Activated CD4-positive, alpha-beta T cell treated with anti-CD3 and anti-CD28 coated beads for 48 hours (primary cell): ENCODE measurements at regions not wholly inside any gene's neighbourhood (a gene's known extent, or its start where the extent isn't known, plus 50 kb on each side); places are given as distances from the start of the nearest gene placed in this dataset.

Source experiments
- DNase-seq: peaks from one replicate; pipeline ENCODE4 v3.0.0-alpha.2; 2020

DNA sequence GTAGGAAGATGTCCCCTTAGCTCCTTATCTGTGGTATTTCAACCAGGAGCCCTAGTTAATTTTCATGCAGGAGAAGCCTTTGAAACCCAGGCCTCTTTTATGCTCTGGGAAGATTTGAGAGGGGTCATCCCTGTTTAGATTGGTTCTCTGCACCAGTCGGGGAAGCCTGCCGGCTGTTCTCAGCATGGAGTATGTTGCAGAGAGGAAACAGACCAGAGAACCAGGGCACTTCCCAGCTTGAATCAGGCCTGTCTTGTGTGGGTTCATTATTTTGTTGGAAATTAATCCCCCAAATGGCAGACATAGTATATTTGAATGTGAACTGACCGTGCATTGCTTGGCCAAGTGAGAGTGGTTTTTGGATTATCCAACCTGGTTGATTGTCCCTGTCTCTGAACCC lies 1082.1 kb upstream of the RBFOX1 start:
- no peak for DNase-seq

DNA sequence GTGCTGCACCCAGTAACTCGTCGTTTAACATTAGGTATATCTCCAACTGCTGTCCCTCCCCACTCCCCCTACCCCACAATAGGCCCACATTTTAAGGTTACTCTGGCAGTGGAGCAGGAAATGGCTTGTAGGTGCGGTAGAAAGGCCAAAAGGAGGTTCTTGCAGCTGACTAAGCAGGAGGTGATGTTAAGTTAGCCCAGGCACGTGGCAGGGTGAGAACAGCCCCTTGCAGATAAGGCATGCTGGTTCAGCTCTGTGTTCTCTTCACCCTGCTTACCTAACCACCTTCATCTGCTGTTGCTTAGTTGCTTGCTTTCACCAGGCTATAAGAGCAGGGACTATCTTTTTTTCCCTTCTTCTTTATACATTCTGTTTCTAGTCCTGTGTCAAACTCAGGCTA lies 1082.8 kb upstream of the RBFOX1 start:
- no peak for DNase-seq

DNA sequence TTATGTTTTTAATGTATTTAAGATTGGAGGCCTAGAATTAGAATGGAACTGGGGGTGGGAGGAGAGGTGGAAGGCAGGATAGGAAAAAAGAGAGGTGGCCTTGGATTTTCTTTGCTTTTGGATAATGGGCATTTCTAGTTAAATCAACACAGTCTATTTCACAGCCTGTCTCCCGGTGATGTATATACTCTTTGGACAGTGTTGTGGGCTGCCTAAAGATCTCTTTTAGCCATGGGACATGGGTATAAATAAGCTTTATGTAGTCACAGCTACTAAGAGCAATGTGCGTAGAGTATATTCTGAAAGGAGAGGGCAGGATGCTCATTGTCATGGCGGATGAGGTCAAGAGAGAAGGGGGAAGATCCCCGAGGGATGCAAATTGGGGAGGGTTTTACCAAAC lies 1084.4 kb upstream of the RBFOX1 start:
- DNase-seq = no peak

DNA sequence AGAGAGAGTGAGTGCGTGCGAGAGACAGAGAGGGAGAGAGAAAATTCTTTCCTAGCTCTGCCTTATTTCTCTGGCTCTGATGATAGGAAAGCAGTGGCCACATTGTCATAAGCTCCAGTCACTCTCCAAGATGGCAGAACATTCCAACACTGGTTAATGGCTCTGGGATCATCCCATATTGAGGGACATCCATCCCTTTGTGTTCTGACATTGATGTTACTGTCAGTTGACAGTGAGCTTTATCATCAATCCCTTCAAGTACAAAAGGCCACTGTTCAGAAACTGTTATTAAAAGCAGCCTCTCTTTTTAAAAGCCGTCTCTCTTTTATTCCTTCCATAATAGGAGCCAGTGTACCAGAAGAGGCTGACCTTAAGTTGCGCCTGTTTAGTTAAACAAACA lies 1084.9 kb upstream of the RBFOX1 start:
- no peak for DNase-seq

DNA sequence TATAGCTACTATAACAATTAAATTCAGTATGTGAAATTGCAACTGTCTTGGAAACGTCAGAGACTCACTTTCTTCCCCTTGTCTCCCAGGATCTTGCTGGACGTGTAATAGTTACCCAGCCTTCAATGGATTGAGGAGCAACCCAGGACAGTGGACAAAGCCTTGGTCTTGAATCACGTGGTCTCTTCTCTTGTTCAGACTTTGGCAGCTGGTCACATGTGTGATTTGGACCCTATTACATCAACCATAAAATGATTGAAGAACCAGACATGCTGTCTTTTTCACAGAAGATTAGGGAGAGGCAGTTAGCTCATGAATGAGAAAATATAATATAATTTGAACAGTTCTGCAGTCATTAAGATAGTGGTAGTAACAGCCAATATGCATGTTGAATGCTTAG lies 1085.5 kb upstream of the RBFOX1 start:
- DNase-seq = no peak

DNA sequence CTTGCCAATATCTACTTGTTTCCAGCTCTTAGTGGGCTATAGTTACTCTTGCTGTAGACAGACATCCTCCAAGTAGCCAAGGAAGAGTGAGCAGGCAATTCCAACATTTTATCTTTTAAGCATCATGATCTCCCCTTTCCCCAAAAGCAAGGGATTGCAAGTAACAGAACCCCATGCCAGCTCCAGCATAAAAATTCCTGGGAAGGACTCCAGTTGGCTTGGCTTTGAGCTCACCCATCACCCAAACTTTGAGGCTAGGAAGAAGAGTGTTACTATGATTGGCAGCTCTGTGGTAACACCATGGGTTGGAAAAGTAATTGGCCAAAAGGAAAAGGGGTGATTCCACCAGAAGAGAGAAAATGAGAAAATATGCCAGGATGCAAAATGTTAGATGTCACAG lies 1086.4 kb upstream of the RBFOX1 start:
- DNase-seq = no peak

DNA sequence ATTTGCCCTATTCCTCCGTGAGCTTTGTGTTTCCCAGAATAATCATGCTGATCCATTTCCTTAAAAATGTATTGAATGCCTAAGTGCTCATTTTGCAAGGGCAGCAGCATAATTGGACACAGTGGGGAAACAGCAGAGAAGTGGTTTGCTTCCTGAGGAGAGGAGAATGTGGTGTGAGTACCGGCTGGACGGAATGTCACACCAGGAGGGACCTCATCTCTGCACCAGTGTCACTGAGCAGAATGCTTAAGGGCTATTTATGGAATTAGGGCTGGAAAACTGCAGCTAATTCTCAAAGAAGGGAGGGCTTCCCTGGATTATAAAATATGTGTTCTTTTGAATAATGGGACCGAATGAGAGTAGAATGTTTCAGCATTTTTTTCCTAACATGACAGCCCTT lies 1100.6 kb upstream of the RBFOX1 start:
- no peak for DNase-seq

DNA sequence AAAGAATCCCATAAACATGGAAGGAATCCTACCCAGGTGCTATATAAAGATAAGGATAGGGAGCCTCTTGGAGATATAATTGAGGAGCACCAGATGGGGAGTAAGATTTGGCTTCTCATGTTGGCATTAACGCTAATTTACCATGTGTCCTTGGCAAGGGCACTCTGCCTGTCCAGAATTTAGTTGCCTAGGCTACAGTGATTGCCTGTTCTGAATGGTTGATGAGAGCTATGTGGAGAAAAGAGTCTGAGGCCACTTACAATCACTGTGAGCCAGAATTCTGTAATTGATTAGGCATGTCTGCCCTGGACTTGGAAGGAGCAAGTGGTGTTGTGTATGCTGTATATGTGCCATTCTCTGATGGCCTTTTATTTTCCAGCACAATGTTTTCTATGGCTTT lies 1101.2 kb upstream of the RBFOX1 start:
- no peak for DNase-seq

DNA sequence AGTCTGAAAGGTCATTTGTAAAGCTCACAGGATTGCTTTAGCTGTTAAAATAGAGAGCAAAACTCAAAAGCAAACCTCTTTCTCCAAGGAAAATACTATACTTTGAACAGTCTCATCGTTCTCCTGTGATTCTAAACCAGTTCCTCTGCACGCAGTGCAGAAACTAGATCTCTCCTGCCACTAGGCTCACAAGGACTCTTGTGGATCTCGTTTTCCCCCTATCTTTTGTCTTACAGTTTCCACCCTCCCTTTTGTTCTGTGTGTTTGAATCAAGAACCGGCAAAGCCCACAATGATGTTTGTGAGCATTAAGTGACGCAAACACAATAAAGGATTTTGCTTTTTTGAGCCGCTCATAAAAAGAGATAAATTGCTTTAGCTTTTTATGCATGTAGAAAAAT lies 1103.5 kb upstream of the RBFOX1 start:
- DNase-seq = no peak

DNA sequence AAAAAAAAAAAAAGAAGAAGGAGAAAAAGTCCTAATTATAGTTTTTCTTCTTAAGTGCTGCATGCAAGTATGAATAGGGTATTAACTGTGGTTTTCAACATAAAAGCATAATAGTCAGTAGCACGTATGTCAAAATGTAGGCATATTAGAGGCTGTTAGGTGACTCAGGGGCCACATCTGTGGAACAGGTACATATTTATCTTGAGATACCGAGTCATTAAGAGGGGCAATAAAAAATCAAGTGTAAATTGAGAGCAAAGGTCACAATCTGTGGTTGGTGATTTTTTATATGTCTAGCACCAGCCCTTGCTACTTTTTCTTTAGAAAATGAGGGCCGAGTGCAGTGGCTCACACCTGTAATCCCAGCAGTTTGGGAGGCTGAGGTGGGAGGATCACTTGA lies 1113.8 kb upstream of the RBFOX1 start:
- no peak for DNase-seq

DNA sequence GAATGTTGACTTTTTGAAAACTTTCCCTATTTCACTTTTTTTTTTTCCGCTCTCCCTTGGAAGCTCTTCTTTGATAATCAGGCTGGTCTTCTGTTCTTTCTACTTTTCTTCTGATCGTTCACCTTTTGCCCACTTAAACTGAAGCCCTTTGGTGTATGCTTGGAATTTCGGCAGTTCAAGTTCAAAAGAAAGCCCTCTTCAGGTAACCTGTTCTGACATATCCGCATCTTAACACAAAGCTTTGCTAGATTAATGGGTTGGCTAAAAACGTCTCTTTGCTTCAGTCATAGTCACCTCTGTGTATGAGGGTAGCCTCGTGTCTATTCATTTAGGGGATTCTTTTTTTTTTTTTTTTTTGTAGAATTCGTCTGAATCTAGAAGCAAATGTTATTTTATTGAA lies 1115.8 kb upstream of the RBFOX1 start:
- no peak for DNase-seq

DNA sequence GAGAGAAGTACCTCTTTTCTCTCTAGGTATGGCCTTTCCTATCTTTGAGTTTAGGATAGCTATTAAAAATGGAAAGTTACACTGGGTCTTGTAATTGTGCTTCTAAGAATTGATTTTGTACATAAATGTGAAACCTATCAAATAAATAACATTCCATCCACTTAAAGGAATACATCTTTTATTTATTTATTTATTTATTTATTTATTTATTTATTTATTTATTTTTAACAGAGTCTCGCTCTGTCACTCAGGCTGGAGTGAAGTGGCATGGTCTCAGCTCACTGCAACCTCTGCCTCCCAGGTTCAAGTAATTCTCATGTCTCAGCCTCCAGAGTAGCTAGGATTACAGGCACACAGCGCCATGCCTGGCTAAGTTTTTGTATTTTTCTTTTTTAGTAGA lies 1114.0 kb upstream of the EEF2KMT start:
- no peak for DNase-seq

DNA sequence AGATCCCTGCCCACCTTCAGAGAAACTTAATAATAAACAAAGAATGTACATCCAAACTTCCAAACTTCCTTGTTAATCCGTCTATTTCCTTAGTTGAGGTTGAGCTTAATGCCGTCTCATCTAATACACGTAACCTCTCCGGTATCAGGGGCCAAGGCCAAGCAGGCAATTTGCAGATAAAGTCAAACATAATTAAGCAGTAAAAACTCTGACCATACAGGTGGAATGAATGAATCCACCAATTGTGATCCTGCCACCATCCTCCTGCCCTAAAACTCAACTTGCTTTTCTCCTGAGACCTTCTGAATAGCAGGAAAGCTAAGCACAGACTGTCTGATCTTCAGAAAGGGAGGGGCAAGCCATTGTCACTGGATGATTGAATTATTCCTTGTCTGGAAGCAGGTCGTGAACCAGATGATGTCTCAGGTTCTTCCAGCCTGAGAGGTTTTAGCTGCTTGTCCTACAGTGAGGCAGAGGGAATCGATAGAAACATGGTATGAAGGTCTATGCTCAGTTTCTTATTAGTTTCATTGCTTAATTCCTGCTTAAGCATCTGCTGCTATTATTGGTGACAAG lies 1111.8 kb upstream of the EEF2KMT start:
- DNase-seq = no peak

DNA sequence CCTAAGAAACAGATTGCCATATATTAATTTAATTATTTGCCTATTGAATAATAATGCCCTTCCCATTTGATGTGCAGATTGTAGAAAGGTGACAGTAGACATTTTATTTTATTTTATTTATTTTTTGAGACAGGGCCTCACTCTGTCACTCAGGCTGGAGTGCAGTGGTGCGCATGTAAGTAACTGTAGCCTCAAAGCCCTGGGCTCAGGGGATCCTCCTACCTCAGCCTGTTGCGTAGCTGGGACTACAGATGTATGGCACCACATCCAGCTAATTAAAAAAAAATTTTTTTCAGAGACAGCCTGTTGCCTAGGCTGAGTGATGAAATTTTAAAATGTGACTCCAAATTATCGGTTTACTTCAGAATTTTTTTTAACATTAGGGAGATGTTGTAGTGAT lies 1110.0 kb upstream of the EEF2KMT start:
- DNase-seq = no peak

DNA sequence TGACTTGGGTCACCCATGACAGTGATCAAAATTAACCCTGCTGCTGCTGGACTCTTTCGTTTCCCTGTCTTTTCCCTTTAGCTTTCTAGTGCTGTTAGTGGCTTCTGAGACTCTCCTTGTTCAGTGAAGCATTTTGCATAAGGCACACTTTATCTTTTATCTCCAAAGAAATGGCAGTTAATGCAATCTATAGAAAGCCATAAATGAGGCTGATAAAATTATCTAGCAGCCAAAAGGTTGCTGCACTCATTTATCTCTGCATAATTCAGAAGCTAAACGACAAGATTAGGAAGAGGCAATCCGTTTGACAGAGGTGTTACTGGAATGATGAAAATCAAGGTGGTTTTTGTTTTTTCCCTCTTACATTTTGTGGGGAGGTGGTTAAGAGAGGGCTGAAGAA lies 1109.5 kb upstream of the EEF2KMT start:
- no peak for DNase-seq

DNA sequence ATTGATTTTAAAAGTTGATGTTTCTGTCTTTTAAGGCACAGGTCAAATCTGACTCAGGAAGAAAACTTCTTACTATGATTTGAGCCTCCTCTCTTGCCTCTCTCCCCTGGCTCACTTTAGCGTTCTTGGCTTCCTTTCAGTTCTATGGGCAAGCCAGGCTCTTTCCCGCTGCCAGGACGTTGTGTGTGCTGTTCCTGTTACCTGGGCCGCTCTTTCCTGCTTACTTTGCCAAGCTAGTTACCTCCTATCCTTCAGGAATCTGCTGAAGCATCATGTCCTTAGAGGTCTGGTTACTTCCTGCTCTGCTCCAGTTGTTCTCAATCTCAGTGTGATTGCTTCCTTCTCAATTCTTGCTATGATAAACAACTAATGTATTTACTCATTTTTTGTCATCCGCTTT lies 1108.5 kb upstream of the EEF2KMT start:
- no peak for DNase-seq

DNA sequence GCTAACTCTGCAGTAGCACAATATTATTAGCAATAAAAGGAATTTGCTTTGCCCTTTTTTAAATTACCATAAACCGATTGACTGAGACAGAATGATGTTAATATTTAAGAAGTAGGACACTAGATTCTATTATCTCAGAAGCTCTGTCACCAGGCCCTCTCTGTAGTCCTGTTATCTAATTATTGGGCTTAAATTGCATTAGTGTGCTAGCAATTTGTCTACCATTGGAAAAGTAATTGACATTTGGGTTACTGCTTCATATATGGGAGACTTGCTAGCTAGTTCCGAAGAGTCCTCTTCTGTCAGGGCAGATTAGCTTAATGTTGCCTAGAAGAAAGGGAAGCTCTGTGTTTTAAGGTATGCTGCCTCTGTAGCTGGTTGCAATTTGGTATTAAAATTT lies 1107.3 kb upstream of the EEF2KMT start:
- no peak for DNase-seq

DNA sequence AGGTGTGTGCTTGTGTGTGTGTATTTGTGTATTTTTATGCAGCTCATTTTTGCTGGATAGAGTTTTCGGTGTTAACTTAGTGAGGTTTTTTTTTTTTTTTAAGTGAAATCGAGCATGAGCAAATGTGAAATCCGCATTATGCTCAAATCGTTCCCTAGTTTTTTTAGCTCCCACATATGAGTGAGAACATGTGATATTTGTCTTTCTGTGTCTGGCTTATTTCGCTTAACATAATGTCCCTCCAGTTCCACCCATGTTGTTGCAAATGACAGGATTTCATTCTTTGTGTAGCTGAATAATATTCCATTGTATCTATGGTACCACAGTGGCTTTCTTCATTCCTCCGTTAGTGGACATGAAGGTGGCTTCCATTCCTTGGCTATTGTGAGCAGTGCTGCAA lies 1103.3 kb upstream of the EEF2KMT start:
- DNase-seq = no peak

DNA sequence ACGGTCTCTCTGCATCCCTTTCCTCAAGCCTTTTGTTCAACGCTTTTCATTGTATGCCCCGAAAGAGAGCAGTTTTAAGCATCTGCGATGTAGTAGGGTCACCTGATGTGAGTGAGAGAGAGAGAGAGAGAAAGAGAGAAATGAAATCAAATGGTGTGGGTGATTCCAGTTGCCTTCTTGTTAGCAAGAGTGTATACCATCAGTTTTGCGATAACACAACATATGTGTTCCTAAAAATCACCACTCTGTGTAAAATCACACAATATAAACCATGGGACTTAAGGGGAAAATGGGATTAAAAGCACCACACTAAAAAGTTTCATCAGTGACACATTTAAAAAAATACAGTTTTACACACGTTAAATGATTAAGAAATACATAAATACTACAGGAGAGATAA lies 1102.7 kb upstream of the EEF2KMT start:
- DNase-seq = no peak

DNA sequence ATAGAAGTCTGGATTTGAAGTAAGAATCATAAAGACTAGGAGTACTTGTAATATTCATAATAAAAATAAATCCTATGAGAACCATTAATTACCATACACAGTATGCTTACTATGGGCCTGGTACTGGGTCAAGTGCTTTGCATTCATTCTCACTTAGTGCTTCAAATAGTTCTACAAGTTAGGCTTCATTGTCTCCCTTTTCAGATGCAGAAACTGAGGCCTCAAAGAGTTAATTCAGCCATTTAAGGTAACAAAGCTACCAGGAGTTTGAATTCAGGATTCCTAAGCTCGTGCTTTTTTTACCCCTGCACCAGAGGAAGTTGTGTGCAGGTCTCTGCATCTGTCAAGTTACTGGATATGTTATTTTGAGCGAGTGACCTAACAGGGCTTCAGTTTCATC lies 1098.4 kb upstream of the EEF2KMT start:
- no peak for DNase-seq

DNA sequence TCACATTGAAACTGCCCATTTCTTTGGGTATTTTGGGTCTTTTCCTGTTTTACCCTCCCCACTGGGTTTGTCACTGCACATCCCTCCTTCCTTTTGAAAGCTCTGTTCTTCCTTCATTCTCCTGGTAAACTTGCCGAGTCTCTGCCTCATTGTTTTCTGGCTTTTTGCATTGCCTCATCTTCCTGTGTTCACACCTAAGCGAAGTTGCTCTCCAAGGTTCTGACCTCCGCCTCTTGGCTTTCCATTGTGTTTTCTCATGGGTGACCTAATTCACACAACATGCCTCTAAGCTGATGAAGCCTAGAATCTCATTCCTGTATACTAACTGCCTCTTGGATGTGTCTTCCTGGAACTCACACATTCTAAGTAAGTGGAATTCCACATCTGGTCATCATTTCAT lies 1096.1 kb upstream of the EEF2KMT start:
- no peak for DNase-seq

DNA sequence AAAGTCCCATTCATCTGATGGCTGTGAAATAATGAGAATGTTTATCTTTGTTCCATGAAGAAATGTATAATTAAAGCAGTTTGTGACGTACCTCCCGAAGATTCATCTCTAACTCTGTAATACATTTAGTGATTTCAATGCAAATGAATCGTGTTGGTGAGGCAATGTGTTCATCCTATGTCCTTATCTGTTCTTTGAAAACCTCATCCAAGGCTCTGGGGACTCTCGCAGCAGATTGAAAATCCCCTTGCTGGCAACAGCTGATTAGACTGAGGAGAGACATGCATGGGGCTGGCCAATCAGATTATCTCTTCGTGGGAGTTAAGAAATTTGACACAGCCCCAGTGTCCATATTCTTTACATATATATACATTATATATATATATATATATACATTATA lies 1095.4 kb upstream of the EEF2KMT start:
- DNase-seq = no peak

DNA sequence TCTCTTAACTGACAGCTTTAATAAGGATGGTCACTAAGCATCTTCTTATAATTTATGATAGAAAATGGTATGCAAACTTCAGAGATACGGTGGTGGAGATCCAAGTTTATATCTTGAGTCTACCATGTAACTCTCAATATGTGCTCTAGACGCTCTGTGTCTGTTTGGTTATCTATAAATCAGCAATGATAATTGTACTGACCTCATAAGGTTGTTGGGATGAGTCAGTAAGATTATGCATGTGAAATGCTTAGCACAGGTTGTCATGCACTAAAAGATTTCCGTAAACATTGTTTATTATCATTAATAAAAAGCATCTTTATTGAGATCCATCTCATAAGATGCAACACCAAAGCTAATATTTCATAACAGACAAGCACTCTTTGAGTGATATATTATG lies 1094.9 kb upstream of the EEF2KMT start:
- no peak for DNase-seq

DNA sequence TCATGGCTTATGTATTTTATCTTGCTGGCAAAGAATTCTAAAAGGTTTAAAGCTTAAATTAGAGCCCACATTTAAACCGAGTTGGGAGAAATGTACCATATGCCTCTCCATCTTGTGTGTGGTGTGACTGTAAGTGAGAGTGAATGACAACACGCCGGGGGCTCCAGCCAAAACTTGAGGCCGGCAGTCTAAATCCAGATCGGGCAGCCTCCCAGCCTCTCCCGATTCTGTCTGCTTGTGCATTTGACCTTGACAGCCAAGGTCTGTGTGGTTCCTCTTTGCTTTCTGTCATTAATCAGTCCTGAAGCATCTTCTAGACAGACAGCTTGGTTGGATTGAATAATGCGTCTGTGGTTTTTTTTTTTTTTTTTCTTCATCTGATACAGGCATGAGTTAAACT lies 1093.2 kb upstream of the EEF2KMT start:
- no peak for DNase-seq

DNA sequence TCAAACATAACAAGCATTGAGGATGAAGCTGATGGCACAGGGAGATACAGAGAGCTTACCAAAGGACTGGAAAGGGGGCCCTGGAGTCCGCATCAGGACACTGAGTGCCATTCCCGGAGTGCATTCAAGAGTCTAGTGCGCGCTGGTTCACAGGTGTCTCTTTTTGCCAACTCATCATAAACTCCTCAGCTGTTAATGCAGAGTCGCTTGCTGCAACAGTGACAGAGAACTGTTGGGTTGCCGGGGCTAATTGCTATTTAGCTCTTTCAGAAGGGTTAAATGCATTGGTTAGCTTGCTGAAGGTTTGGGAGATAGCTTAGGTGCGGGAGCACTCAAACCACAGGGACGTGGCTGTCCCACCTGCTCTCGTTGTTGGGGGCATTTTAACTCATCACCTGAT lies 1091.6 kb upstream of the EEF2KMT start:
- DNase-seq = no peak

DNA sequence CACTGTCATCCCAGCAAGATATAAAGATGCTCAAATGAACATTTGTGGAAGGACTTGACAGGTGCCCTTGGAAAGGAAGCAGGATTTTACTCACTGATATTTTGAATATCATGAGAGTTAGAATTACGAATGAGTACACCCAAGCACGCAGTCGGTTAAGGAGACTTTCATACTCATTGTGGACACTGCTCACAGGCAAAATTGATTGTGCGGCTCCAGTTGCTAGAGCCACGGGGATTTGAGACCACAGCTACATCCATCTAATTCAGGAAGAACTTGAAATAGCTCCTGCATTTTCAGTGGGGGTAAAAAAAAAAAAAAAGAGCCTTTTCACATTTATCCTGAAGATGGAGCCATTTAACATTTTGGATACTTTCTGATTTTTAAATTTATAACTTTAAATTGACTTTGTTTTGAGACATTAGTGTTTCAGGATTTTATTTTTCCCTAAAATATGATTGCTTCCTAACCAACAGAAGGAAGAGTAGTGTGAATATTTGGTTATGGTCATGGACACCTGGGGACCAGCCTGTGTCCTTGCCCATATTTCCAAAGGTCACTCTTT lies 1080.1 kb upstream of the EEF2KMT start:
- DNase-seq = no peak
